ENCODE measurements at regions not wholly inside any gene's neighbourhood (a gene's known extent, or its start where the extent isn't known, plus 50 kb on each side); places are given as distances from the start of the nearest gene placed in this dataset.
"Not testable (repeated sequence)": the region's sequence is repeated elsewhere in the genome, so short reads cannot be mapped to it uniquely, and the experiment has no call there.

GRCh38 chr15:44841762-44842161 is 105.4 kb downstream of the TRIM69 start:
- TF ChIP-seq CTCF, POLR2A, POLR2AphosphoS5 (IDR thresholded peaks at IDR 0.05): not testable (repeated sequence)

All from prostate gland (tissue), 2 donors.